Ascending aorta (tissue), 2 donors: ENCODE measurements at regions not wholly inside any gene's neighbourhood (a gene's known extent, or its start where the extent isn't known, plus 50 kb on each side); places are given as distances from the start of the nearest gene placed in this dataset.

Experiments
- DNase-seq, 2 donors: peaks; one replicate each; pipeline ENCODE4 v3.0.0-alpha.2; 2019; ENCODE audit warnings: low spot score in 2 of 2
- H3K27ac ChIP-seq, 2 donors: fragments of 200-600 bp; sonication (generic); one replicate each; pipeline ENCODE4 v1.5.1; 2016 to 2017; ENCODE audit warnings: mild to moderate bottlenecking in 1 of 2
- H3K27me3 ChIP-seq: fragments of 200-600 bp; sonication (generic); one replicate; pipeline ENCODE4 v1.5.1; 2017
- H3K36me3 ChIP-seq, 2 donors: fragments of 200-600 bp; sonication (generic); one replicate each; pipeline ENCODE4 v1.5.1; 2016
- H3K4me1 ChIP-seq, 2 donors: fragments of 200-600 bp; sonication (generic); one replicate each; pipeline ENCODE4 v1.5.1; 2016 to 2017; ENCODE audit warnings: mild to moderate bottlenecking in 1 of 2
- H3K4me3 ChIP-seq, 2 donors: fragments of 200-600 bp; sonication (generic); one replicate each; pipeline ENCODE4 v1.5.1; 2016 to 2017; ENCODE audit warnings: mild to moderate bottlenecking in 1 of 2
- H3K9me3 ChIP-seq, 2 donors: fragments of 200-600 bp; sonication (generic); one replicate each; pipeline ENCODE4 v1.5.1; 2016
- CTCF ChIP-seq, 3 experiments: fragments of 200-600 bp in 2 of 3; fragments of 450-650 bp in 1 of 3; sonication (generic) in 2 of 3; IDR thresholded peaks; one replicate each; pipeline ENCODE4 v1.5.1; 2016 to 2019; ENCODE audit warnings: antibody characterized with exemption in 3 of 3, mild to moderate bottlenecking in 1 of 3, moderate library complexity in 1 of 3
- intact Hi-C: fragments of 100-400 bp; cut with DNase I; formaldehyde crosslinking; loops from one replicate; pipeline ENCODE4 v1.15.1; 2023

- DNase-seq, result no peak
- intact Hi-C loops, result no loop called here
- Histone ChIP-seq H3K4me1 (no peaks in the 10 kb centered on the region), H3K27ac (no peak overlapping the region), H3K9me3 (no peaks in the 10 kb centered on the region), H3K27me3 (no peaks in the 10 kb centered on the region), H3K4me3 (no peak overlapping the region), H3K36me3 (no peaks in the 10 kb centered on the region)
- TF ChIP-seq CTCF (IDR thresholded peaks at IDR 0.05), result no peak
Measured at GRCh38 chr1:221913351-221913892, 171.5 kb upstream of the DUSP10 start.

- no peaks in the 10 kb centered on the region for H3K36me3 ChIP-seq
- no peaks in the 10 kb centered on the region for H3K4me1 ChIP-seq
- no peaks in the 10 kb centered on the region for H3K9me3 ChIP-seq
- no peak for DNase-seq
- intact Hi-C loops, result no loop called here
- no peak for TF ChIP-seq CTCF (IDR thresholded peaks at IDR 0.05)
- H3K27me3 ChIP-seq, result no peaks in the 10 kb centered on the region
- no peak overlapping the region for H3K27ac ChIP-seq
- no peak overlapping the region for H3K4me3 ChIP-seq
Measured at GRCh38 chr1:221912230-221912629, 170.3 kb upstream of the DUSP10 start.

- intact Hi-C loops, result no loop called here
- Histone ChIP-seq H3K27me3 (no peaks in the 10 kb centered on the region), H3K27ac (no peak overlapping the region), H3K36me3 (no peaks in the 10 kb centered on the region), H3K4me1 (no peaks in the 10 kb centered on the region), H3K9me3 (no peaks in the 10 kb centered on the region), H3K4me3 (no peak overlapping the region)
- no peak for TF ChIP-seq CTCF (IDR thresholded peaks at IDR 0.05)
- no peak for DNase-seq
Measured at GRCh38 chr1:221911714-221912113, 169.8 kb upstream of the DUSP10 start.

GRCh38 chr1:221910222-221910621 is 168.3 kb upstream of the DUSP10 start:
- intact Hi-C loops, result no loop called here
- H3K27ac ChIP-seq, result no peak overlapping the region
- no peaks in the 10 kb centered on the region for H3K27me3 ChIP-seq
- H3K36me3 ChIP-seq, result no peaks in the 10 kb centered on the region
- DNase-seq, result no peak
- no peaks in the 10 kb centered on the region for H3K4me1 ChIP-seq
- H3K9me3 ChIP-seq, result no peaks in the 10 kb centered on the region
- no peak overlapping the region for H3K4me3 ChIP-seq
- no peak for TF ChIP-seq CTCF (IDR thresholded peaks at IDR 0.05)

- H3K36me3 ChIP-seq, result no peaks in the 10 kb centered on the region
- no peak overlapping the region for H3K27ac ChIP-seq
- TF ChIP-seq CTCF (IDR thresholded peaks at IDR 0.05), result no peak
- intact Hi-C loops, result no loop called here
- DNase-seq, result no peak
- no peaks in the 10 kb centered on the region for H3K9me3 ChIP-seq
- H3K4me3 ChIP-seq, result no peak overlapping the region
- H3K4me1 ChIP-seq, result no peaks in the 10 kb centered on the region
- H3K27me3 ChIP-seq, result no peaks in the 10 kb centered on the region
Measured at GRCh38 chr1:221908573-221908972, 166.7 kb upstream of the DUSP10 start.
